Erythroblast (primary cell): ENCODE measurements at regions not wholly inside any gene's neighbourhood (a gene's known extent, or its start where the extent isn't known, plus 50 kb on each side); places are given as distances from the start of the nearest gene placed in this dataset.
"Not testable (repeated sequence)": the region's sequence is repeated elsewhere in the genome, so short reads cannot be mapped to it uniquely, and the experiment has no call there.

Experiments used
- GATA1 ChIP-seq: IDR thresholded peaks from 2 replicates; pipeline ENCODE4 v1.6.1; 2011; ENCODE audit warnings: low read depth, mild to moderate bottlenecking, control low read depth, low read length, moderate library complexity
- POLR2A ChIP-seq: IDR thresholded peaks from 2 replicates; pipeline ENCODE4 v1.6.1; 2011; ENCODE audit warnings: mild to moderate bottlenecking, low read length

DNA sequence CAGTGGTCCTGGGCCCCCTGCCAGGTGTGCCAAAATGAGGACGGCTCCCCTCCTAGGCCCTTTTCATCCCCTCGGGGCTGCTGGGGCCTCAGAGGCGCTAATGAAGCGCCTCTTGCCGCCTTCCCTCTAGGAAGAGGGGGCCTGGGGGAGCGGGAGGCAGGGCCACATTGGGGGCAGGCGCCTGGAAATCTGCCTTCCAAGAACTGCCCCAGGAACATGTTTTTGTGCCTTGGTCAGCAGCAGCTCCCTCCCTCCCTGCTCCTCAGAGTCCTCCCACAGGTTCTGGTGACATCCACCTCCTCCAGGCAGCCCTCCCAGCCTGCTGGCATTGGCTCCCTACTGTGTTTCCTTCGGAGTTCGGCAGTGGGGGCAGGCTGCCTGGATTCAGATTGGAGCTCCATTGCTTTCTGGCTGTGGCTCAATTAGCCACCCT lies 155.3 kb downstream of the CRLF3 start:
- not testable (repeated sequence) for TF ChIP-seq POLR2A, GATA1
